Testis (tissue), 2 donors: ENCODE measurements at regions not wholly inside any gene's neighbourhood (a gene's known extent, or its start where the extent isn't known, plus 50 kb on each side); places are given as distances from the start of the nearest gene placed in this dataset.

Experiments used
- DNase-seq: peaks from one replicate; pipeline ENCODE4 v3.0.0-alpha.2; 2019
- H3K27ac ChIP-seq, 2 donors: fragments of 200-600 bp; sonication (generic); one replicate each; pipeline ENCODE4 v1.5.1; 2019
- H3K27me3 ChIP-seq: fragments of 200-600 bp; sonication (generic); one replicate; pipeline ENCODE4 v1.5.1; 2019
- H3K36me3 ChIP-seq: fragments of 200-600 bp; sonication (generic); one replicate; pipeline ENCODE4 v1.5.1; 2017; ENCODE audit warnings: low read depth; ENCODE audit errors: missing control alignments
- H3K4me1 ChIP-seq: fragments of 200-600 bp; sonication (generic); one replicate; pipeline ENCODE4 v1.5.1; 2019
- H3K4me3 ChIP-seq, 2 donors: fragments of 200-600 bp; sonication (generic); one replicate each; pipeline ENCODE4 v1.5.1; 2017 to 2019
- H3K9me3 ChIP-seq: fragments of 200-600 bp; sonication (generic); one replicate; pipeline ENCODE4 v1.5.1; 2017
- POLR2A ChIP-seq: fragments of 450-650 bp; IDR thresholded peaks from one replicate; pipeline ENCODE4 v1.6.1; 2017; ENCODE audit warnings: antibody characterized with exemption, mild to moderate bottlenecking, moderate library complexity
- WGBS, 2 donors: methylation state at CpG; one replicate each; pipeline ENCODE4 v1.1.5; 2018; 5-methylcytosine and 5-hydroxymethylcytosine counted together
- intact Hi-C: fragments of 100-400 bp; cut with DNase I; formaldehyde crosslinking; loops from one replicate; pipeline ENCODE4 v1.15.1; 2023; ENCODE audit warnings: low total_unique reads
- TF ChIP-seq, protein P1 (sequence below), 3 experiments: fragments of 450-650 bp in 2 of 3; fragments of 200-600 bp in 1 of 3; sonication (generic) in 1 of 3; IDR thresholded peaks; one replicate each; pipeline ENCODE4 v1.5.1; 2016 to 2019; ENCODE audit warnings: antibody characterized with exemption in 3 of 3, mild to moderate bottlenecking in 2 of 3, moderate library complexity in 1 of 3

DNA sequence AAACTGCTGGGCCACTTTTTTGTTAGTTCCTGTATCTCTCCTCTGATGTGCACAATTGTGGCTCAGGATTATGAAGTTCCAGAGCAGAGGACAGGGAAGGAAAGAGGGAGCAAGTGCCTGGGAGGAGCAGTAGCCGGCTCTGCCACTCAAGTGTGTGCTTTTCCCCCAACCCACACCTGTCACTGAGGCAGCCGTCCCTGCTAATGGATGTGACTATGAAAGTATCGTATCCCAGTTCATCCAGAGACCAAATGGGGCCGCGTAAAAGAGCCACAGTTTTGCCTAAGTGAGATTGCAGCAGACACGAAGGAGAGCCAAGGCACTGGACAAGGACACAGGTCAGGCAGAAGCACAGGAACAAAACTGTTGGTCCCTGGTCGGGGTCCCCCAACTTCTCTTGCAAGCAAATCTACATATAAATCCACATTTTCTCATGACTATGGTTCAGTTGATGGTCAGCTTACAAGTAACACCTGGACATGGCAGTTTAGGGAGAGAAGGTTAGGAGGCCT, 204.7 kb downstream of the RHOU start:
- Histone ChIP-seq H3K36me3 (no peaks in the 10 kb centered on the region), H3K27me3 (no peaks in the 10 kb centered on the region), H3K27ac (no peak overlapping the region), H3K4me1 (peaks cover 7% of the 10 kb centered on the region), H3K9me3 (no peaks in the 10 kb centered on the region), H3K4me3 (no peak overlapping the region)
- no peak for DNase-seq
- intact Hi-C loops, result no loop called here
- WGBS, 2 donors, result 96 to 97% methylated on average over 7 of the region's 7 CpGs
- TF ChIP-seq, protein P1, sequence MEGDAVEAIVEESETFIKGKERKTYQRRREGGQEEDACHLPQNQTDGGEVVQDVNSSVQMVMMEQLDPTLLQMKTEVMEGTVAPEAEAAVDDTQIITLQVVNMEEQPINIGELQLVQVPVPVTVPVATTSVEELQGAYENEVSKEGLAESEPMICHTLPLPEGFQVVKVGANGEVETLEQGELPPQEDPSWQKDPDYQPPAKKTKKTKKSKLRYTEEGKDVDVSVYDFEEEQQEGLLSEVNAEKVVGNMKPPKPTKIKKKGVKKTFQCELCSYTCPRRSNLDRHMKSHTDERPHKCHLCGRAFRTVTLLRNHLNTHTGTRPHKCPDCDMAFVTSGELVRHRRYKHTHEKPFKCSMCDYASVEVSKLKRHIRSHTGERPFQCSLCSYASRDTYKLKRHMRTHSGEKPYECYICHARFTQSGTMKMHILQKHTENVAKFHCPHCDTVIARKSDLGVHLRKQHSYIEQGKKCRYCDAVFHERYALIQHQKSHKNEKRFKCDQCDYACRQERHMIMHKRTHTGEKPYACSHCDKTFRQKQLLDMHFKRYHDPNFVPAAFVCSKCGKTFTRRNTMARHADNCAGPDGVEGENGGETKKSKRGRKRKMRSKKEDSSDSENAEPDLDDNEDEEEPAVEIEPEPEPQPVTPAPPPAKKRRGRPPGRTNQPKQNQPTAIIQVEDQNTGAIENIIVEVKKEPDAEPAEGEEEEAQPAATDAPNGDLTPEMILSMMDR (IDR thresholded peaks at IDR 0.05), result no peak
- no peak for TF ChIP-seq POLR2A

DNA sequence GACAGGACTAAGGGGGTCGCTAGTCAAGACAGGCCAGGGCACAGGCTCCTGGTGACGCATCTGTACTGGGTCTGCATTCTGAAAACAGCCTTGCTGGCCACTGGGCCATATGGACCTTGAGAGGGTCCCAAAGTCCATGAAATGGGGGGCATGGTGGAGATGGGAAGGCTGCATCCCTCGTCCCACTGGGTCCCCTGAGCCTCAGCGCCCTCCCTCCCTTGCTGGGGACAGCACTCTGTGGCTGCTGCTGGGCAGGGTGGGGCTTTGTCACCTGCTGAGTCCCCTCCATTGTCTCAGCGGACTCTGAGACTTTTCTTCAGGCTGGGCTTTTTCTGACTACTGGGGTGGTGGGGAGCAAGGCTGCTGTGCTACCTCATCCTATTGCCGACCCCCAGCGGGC, 205.2 kb downstream of the RHOU start:
- no peak for DNase-seq
- intact Hi-C loops, result no loop called here
- Histone ChIP-seq H3K27me3 (no peaks in the 10 kb centered on the region), H3K36me3 (no peaks in the 10 kb centered on the region), H3K4me1 (peaks cover 7% of the 10 kb centered on the region), H3K27ac (no peak overlapping the region), H3K4me3 (no peak overlapping the region), H3K9me3 (no peaks in the 10 kb centered on the region)
- 92 to 97% methylated on average over 7 of the region's 7 CpGs for WGBS, 2 donors
- TF ChIP-seq, protein P1 (IDR thresholded peaks at IDR 0.05), result no peak
- no peak for TF ChIP-seq POLR2A

- intact Hi-C loops, result no loop called here
- TF ChIP-seq, protein P1 (IDR thresholded peaks at IDR 0.05), result no peak
- TF ChIP-seq POLR2A, result no peak
- no peak overlapping the region for H3K27ac ChIP-seq
- no peak overlapping the region for H3K4me3 ChIP-seq
- peaks cover 7% of the 10 kb centered on the region for H3K4me1 ChIP-seq
- no peaks in the 10 kb centered on the region for H3K9me3 ChIP-seq
- WGBS, 2 donors, result 80 to 96% methylated on average over 6 of the region's 6 CpGs
- H3K36me3 ChIP-seq, result no peaks in the 10 kb centered on the region
- H3K27me3 ChIP-seq, result no peaks in the 10 kb centered on the region
- no peak for DNase-seq
Measured at GRCh38 chr1:228940926-228941325, 205.6 kb downstream of the RHOU start.

DNA sequence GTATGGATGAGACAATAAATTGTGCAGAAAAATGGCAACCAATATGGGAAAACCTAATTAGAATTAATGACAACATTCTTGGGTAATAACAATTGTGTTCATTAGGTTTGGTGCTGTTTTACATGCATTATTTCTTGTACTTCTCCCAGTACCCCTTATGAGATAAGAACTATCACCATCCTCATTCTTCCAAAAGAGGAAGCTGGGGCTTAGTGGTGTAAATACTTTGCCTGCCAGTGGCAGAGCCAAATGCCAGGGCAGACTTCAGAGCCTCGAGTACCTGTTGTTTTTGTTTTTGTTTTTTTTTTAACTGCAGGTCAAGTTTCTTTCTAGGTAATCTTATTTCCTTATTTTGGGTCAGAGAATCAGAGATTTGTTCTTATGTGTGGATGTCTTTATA, 206.4 kb downstream of the RHOU start:
- H3K4me1 ChIP-seq, result peaks cover 7% of the 10 kb centered on the region
- intact Hi-C loops, result no loop called here
- TF ChIP-seq, protein P1 (IDR thresholded peaks at IDR 0.05), result no peak
- no peak for TF ChIP-seq POLR2A
- H3K4me3 ChIP-seq, result no peak overlapping the region
- H3K27ac ChIP-seq, result no peak overlapping the region
- 90 to 93% methylated on average over 1 of the region's 1 CpG for WGBS, 2 donors
- H3K36me3 ChIP-seq, result no peaks in the 10 kb centered on the region
- H3K27me3 ChIP-seq, result no peaks in the 10 kb centered on the region
- H3K9me3 ChIP-seq, result no peaks in the 10 kb centered on the region
- no peak for DNase-seq

DNA sequence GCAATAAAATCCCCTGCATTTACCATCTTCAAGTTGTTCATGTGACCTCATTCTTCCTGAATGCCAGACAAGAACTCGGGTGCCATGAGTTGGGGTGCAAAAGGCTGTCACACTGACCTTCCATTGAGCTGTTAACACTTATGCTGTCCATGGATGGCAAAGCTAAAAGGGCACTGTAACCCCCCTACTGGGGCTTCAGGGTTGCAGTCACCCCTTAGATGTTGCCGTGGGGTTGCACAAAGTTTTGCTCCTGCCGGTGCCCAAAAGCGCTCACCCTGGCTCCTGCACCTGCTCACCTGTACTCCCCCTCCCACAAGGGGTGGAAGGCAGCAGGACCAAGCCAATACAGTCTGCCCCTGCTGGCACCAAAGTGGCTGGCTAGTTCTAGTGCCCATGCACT, 208.2 kb downstream of the RHOU start:
- no peak for TF ChIP-seq POLR2A
- TF ChIP-seq, protein P1 (IDR thresholded peaks at IDR 0.05), result no peak
- DNase-seq, result no peak

More for the DNA sequence above, 208.2 kb downstream of the RHOU start:
- intact Hi-C loops, result no loop called here
- no peaks in the 10 kb centered on the region for H3K9me3 ChIP-seq
- 78 to 95% methylated on average over 1 to 4 of the region's 4 CpGs for WGBS, 2 donors
- no peak overlapping the region for H3K4me3 ChIP-seq
- no peaks in the 10 kb centered on the region for H3K27me3 ChIP-seq
- no peaks in the 10 kb centered on the region for H3K4me1 ChIP-seq
- H3K36me3 ChIP-seq, result no peaks in the 10 kb centered on the region
- no peak overlapping the region for H3K27ac ChIP-seq
